Fibroblast of lung (primary cell): ENCODE measurements at regions not wholly inside any gene's neighbourhood (a gene's known extent, or its start where the extent isn't known, plus 50 kb on each side); places are given as distances from the start of the nearest gene placed in this dataset.

ENCODE experiments used
- DNase-seq, 2 donors: peaks; one replicate each; pipeline versions ENCODE4 v3.0.0 to v3.0.0-alpha.2; 2010; ENCODE audit warnings: low read depth in 2 of 2
- H2AFZ ChIP-seq: 2 replicates; pipeline ENCODE4 v1.5.1; 2012; ENCODE audit warnings: low read length, control low read depth, inconsistent platforms
- H3K27ac ChIP-seq: 2 replicates; pipeline ENCODE4 v1.5.1; 2011; ENCODE audit warnings: low read length, control low read depth; ENCODE audit not compliant: insufficient read depth
- H3K27me3 ChIP-seq: 2 replicates; pipeline ENCODE4 v1.5.1; 2011; ENCODE audit warnings: mild to moderate bottlenecking, low read length; ENCODE audit not compliant: control insufficient read depth, insufficient read depth
- H3K36me3 ChIP-seq: 2 replicates; pipeline ENCODE4 v1.5.1; 2011; ENCODE audit warnings: low read length; ENCODE audit not compliant: control insufficient read depth, insufficient read depth
- H3K4me1 ChIP-seq: 2 replicates; pipeline ENCODE4 v1.5.1; 2011; ENCODE audit warnings: low read length; ENCODE audit not compliant: control insufficient read depth, insufficient read depth; ENCODE audit errors: extremely low read depth
- H3K4me2 ChIP-seq: 2 replicates; pipeline ENCODE4 v1.5.1; 2011; ENCODE audit warnings: low read length, control low read depth; ENCODE audit not compliant: insufficient read depth; ENCODE audit errors: extremely low read depth
- H3K4me3 ChIP-seq, 4 experiments: fragments of 200-600 bp in 1 of 4; sonication (generic) in 1 of 4; replicated peaks in 1 of 4; 2 replicates each; pipeline ENCODE4 v1.5.1; 2011 to 2016; ENCODE audit warnings: low read length in 4 of 4, low read depth in 3 of 4, mild to moderate bottlenecking in 3 of 4, control low read depth in 2 of 4, inconsistent platforms in 1 of 4, mixed read lengths in 1 of 4; ENCODE audit not compliant: insufficient read depth in 1 of 4; ENCODE audit errors: control extremely low read depth in 1 of 4
- H3K79me2 ChIP-seq: 2 replicates; pipeline ENCODE4 v1.5.1; 2012; ENCODE audit warnings: mild to moderate bottlenecking, low read length, inconsistent platforms; ENCODE audit not compliant: control insufficient read depth, insufficient read depth
- H3K9ac ChIP-seq: 2 replicates; pipeline ENCODE4 v1.5.1; 2011; ENCODE audit warnings: mild to moderate bottlenecking, low read length, control low read depth; ENCODE audit not compliant: insufficient read depth
- H3K9me3 ChIP-seq: 2 replicates; pipeline ENCODE4 v1.5.1; 2012; ENCODE audit warnings: low read depth, low read length; ENCODE audit not compliant: control insufficient read depth, insufficient read depth
- H4K20me1 ChIP-seq: 2 replicates; pipeline ENCODE4 v1.5.1; 2011; ENCODE audit warnings: low read length; ENCODE audit not compliant: control insufficient read depth, insufficient read depth; ENCODE audit errors: extremely low read depth
- EZH2 ChIP-seq: IDR thresholded peaks from 2 replicates; pipeline ENCODE4 v1.5.1; 2012; ENCODE audit warnings: low read length, control low read depth, mild to moderate bottlenecking; ENCODE audit errors: missing control alignments
- TF ChIP-seq, protein P1 (sequence below), 2 donors: IDR thresholded peaks in 1 of 2; conservative IDR thresholded peaks in 1 of 2; 1 replicate in 1 of 2; 2 replicates in 1 of 2; pipeline ENCODE4 v1.5.1; 2011 to 2012; ENCODE audit warnings: low read length in 2 of 2, control low read depth in 1 of 2, inconsistent platforms in 1 of 2, low read depth in 1 of 2, mild to moderate bottlenecking in 1 of 2

DNA sequence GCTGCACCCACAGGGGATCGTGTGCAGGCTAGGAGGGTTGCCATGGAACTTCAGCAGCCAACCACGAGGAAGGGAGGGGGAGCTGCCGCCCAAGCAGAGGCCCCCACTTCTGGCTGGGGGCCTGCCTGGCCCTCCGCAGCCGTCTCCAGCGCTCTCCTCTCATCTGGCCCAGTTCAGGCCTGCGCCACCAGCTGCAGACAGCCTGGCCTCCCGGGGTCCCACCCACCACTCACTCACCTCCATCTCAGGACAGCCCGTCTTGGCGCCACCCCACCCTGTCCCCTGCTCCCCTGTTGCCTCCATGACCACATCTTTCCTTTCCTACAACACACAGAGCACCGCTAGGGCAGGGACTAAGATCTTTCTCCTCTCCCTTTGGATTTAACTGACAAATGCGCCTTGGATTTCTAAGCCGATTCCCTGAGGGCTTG, 98.7 kb downstream of the ANKRD60 start:
- no peaks in the 10 kb centered on the region for H3K9me3 ChIP-seq
- no peaks in the 10 kb centered on the region for H3K79me2 ChIP-seq
- H3K4me1 ChIP-seq, result peaks cover 5% of the 10 kb centered on the region
- peak overlapping the region; percentile 31 for H3K27ac ChIP-seq
- H3K9ac ChIP-seq, result no peak overlapping the region
- no peak overlapping the region for H3K4me3 ChIP-seq
- TF ChIP-seq, protein P1, sequence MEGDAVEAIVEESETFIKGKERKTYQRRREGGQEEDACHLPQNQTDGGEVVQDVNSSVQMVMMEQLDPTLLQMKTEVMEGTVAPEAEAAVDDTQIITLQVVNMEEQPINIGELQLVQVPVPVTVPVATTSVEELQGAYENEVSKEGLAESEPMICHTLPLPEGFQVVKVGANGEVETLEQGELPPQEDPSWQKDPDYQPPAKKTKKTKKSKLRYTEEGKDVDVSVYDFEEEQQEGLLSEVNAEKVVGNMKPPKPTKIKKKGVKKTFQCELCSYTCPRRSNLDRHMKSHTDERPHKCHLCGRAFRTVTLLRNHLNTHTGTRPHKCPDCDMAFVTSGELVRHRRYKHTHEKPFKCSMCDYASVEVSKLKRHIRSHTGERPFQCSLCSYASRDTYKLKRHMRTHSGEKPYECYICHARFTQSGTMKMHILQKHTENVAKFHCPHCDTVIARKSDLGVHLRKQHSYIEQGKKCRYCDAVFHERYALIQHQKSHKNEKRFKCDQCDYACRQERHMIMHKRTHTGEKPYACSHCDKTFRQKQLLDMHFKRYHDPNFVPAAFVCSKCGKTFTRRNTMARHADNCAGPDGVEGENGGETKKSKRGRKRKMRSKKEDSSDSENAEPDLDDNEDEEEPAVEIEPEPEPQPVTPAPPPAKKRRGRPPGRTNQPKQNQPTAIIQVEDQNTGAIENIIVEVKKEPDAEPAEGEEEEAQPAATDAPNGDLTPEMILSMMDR (conservative IDR thresholded peaks at IDR 0.05 in 1 of 2, IDR thresholded peaks at IDR 0.05 in 1 of 2; ENCODE audit: low read depth in 1 of 2, low read length in 2 of 2), result no peak
- no peak for TF ChIP-seq EZH2
- no peaks in the 10 kb centered on the region for H4K20me1 ChIP-seq
- H2AFZ ChIP-seq, result no peak overlapping the region
- no peaks in the 10 kb centered on the region for H3K36me3 ChIP-seq
- no peak overlapping the region for H3K4me2 ChIP-seq
- no peak for DNase-seq
- H3K27me3 ChIP-seq, result no peaks in the 10 kb centered on the region

DNA sequence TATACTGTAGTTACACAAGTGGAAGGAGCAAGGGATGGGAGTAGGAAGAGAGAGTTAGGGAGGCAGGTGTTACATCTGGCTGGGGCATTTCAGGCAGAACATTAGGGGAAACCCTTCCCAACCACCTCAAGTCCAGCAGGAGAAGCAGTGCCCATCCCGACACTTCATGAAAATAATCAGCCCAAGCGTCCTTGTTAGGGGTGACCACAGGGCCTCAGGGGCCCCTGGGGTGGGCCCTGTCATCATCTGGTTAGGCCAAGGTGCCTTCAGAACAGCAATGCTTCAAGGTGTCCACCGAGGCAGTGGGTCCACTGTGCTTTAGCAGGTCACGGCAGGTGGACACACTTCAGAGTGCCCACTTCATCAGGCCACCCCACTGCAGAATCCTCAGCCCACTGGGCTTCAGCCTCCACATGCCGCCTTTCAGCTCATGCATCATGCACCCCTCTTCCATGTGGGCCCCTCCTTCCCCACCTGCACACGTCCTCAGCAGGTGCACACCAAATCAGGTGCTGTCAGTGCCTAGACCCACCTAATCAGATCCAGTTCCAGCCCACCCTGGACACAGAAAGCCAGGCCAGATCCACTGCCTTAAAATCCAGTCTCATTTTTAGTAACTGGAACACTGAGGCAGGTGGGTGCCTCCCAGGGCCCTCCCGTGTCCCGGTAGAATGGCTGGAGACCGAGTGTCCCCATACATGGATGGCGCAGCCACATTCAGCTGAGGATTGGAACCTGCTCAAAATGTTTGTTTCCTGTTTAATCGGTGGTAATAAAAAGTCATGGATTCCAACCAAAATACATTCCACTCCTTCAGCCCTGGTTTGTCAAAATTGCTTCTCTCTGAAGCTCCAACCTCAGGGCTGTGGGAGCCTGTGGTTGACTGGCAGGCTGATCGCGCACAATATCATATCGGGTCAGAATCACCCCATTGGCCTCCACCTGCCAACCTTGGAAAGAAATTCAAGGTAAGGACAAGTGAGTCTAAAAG, 99.5 kb downstream of the ANKRD60 start:
- H3K79me2 ChIP-seq, result no peaks in the 10 kb centered on the region
- no peaks in the 10 kb centered on the region for H3K27me3 ChIP-seq
- no peak overlapping the region for H3K27ac ChIP-seq
- no peaks in the 10 kb centered on the region for H3K36me3 ChIP-seq
- DNase-seq, result no peak
- H3K4me1 ChIP-seq, result peaks cover 5% of the 10 kb centered on the region
- H4K20me1 ChIP-seq, result no peaks in the 10 kb centered on the region
- no peak for TF ChIP-seq EZH2
- TF ChIP-seq, protein P1 (conservative IDR thresholded peaks at IDR 0.05 in 1 of 2, IDR thresholded peaks at IDR 0.05 in 1 of 2; ENCODE audit: low read depth in 1 of 2, low read length in 2 of 2), result no peak
- H3K4me3 ChIP-seq, result no peak overlapping the region
- no peaks in the 10 kb centered on the region for H3K9me3 ChIP-seq
- H2AFZ ChIP-seq, result no peak overlapping the region
- H3K9ac ChIP-seq, result no peak overlapping the region
- H3K4me2 ChIP-seq, result no peak overlapping the region

- Histone ChIP-seq H3K4me3 (no peak overlapping the region), H3K36me3 (no peaks in the 10 kb centered on the region), H2AFZ (no peak overlapping the region), H3K4me1 (peaks cover 5% of the 10 kb centered on the region), H3K9ac (no peak overlapping the region), H3K79me2 (no peaks in the 10 kb centered on the region), H3K27me3 (no peaks in the 10 kb centered on the region), H3K9me3 (no peaks in the 10 kb centered on the region), H3K4me2 (no peak overlapping the region), H3K27ac (no peak overlapping the region), H4K20me1 (no peaks in the 10 kb centered on the region)
- TF ChIP-seq EZH2, result no peak
- TF ChIP-seq, protein P1 (conservative IDR thresholded peaks at IDR 0.05 in 1 of 2, IDR thresholded peaks at IDR 0.05 in 1 of 2; ENCODE audit: low read depth in 1 of 2, low read length in 2 of 2), result no peak
- DNase-seq, result peak; percentile 43 to 99
Measured at GRCh38 chr20:58127701-58128111, 100.7 kb downstream of the ANKRD60 start.
